ENCODE measurements at regions not wholly inside any gene's neighbourhood (a gene's known extent, or its start where the extent isn't known, plus 50 kb on each side); places are given as distances from the start of the nearest gene placed in this dataset.

GRCh38 chr14:47993883-47994282 lies 318.5 kb upstream of the MDGA2 start:
- TF ChIP-seq CTCF (conservative IDR thresholded peaks at IDR 0.05) (no peak), EZH2 (IDR thresholded peaks at IDR 0.05; ENCODE audit: low read depth) (no peak)

Data from PC-9 (cell line).